Hematopoietic multipotent progenitor cell treated with erythropoietin and hydrocortisone succinate and interleukin-3 and kit ligand, for 17 days (in vitro differentiated cells): ENCODE measurements at regions not wholly inside any gene's neighbourhood (a gene's known extent, or its start where the extent isn't known, plus 50 kb on each side); places are given as distances from the start of the nearest gene placed in this dataset.

ENCODE experiments used
- DNase-seq: peaks from one replicate; pipeline ENCODE4 v3.0.0-alpha.2; 2015; ENCODE audit warnings: low spot score

- no peak for DNase-seq
Observed at GRCh38 chr4:77372375-77372774, 215.4 kb downstream of the CCNG2 start.

- no peak for DNase-seq
Observed at GRCh38 chr4:77375866-77376607, 219.0 kb downstream of the CCNG2 start.

DNA sequence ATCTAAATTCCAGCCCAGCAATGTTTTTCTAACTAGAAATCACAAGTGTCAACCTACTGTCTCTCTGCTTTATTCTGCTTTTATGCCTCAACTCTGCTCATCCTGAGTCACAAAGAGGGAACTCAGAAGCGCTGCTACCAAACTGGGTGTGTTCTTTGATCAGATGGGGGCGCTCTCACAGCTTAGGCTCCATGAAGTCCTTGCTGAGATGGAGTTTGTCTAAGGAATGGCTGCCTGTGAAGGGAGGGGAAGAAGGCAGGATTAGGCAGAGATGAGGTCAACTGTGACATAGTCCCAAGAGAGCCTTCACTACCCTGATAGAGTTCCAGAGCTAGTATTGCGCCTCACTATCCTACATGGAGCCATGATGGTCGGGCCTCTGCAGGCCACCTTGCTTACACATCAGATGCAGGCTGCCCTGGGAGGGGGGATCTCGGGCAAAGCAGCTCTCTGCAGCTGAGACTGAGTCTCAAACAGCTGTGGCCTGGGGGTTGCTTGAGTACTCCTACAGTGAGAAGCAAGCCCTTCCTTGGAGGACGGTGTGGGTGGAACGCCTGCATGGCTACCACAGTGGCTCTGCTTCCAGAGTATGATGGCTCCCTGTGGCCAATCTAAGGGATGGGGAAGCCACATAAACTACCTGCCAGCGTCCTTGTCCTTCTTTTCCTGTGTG is 219.9 kb downstream of the CCNG2 start:
- DNase-seq = no peak

- DNase-seq = no peak
Observed at GRCh38 chr4:77384094-77384493, 221.5 kb upstream of the CXCL13 start.

DNA sequence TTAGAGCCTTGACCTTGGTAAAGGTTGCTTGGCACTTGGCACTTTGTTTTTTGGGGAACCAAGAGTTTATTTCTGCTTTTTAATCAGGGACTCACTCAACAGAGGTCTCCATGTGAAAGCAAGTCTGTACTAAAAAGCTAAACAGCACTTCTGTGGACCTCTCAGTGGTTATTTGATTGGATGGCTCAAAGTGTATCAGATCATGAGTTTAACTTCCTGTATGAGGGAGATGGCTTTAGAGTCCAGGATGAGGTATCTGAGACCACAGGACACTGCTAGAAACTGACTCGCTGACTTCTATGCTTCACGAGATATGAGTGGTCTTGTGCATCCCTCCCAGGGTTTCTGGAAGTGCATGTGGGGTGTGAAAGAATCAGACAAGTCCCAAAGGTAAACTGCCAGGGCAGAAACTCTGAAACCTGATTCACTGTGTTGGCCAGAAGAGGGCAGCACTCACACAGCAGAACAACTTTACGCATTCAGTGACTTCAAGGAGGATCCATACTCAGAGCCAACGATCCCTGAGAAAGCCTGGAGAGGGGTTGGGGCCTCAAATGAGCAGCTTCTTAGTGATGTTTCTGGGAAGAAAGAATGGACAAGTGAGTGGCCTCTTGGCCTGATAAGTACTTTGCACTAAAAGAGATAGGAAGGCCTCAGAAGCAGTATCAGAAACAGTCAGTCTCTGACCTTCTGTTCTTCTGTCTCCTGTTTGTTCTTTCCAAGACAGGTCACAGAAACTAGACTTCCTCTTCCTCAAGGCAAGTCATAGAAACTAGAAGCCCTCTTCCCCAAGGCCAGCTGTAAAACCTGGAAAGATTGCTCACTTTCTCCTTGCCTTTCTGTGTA is 220.3 kb upstream of the CXCL13 start:
- peak; percentile 24 for DNase-seq

- DNase-seq = no peak
Observed at GRCh38 chr4:77393996-77394395, 211.6 kb upstream of the CXCL13 start.

DNA sequence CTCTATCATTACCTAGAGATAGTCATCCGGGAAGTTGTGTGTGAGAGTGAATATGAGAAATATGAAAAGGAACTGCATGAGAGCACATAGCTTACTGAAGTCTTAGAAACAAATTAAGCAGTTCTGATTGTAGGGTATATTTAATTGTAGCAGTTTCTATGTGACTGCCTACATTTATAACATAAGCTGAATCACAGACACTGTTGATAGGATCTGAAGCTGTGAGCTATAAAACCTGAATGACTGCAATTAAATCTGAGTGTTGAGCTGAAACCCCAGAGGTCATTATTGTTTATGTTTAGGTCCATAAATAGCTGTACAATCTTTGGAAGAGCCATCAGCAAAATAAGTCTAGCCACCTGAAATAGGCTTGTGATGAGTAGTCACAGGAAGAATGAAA is 210.1 kb upstream of the CXCL13 start:
- DNase-seq = no peak

DNA sequence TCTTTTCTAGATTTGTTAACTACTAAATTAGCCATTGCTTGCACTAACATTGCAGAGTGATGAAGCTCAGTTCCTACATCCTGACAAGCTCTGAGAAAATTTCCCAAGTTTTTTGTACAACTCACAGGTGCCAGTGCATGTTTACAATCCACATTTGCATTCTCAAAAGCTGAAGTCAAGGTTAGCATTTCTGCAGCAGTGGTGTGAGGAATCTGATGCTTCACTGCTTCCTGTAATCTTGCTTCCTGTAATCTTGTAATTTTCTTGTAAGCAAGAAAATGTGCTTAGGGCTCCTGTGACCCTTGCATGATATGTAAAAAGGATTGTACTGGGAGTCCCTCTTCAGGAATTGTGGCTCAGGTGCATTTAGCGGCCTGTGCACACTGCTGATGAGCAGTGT is 207.4 kb upstream of the CXCL13 start:
- DNase-seq = no peak

GRCh38 chr4:77399831-77400230 is 205.8 kb upstream of the CXCL13 start:
- no peak for DNase-seq

DNA sequence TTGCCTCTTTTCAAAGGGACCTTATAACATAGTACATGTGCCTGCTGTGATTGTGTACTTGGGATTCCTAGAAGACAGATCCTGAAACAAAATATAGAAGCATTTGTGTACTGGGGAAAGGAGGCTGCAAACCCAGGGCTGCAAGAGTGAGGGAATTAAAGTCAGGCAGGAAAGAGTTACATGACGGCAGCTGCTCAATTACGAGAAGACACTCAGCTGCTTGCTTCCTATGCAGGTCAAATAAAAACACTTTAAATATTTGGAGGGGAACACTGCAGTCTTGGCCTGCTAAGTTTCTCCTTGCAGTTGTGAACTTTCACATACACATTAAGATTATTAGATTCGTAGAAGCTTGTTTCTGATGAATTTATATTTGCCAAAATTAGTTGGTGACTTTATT is 191.9 kb upstream of the CXCL13 start:
- DNase-seq = no peak

GRCh38 chr4:77415689-77416088 is 189.9 kb upstream of the CXCL13 start:
- no peak for DNase-seq

DNA sequence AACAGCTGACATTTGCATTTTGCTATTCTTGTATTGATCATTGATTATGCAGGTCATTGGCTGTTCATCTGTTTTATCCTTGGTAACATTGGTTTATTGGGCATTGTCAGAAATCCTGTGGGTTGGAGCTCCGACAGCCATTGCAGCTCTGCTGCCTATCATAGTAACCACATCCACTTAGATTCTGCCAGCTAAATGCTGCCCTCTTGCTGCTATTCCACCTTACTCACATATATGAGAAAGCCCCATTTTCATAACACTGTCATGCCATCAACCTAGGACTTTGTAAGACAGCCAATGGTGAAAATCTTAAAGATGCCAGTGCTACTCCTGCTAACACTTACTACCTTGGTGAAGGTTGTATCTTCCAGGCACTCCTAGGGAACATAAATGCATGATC is 187.3 kb upstream of the CXCL13 start:
- DNase-seq = no peak

DNA sequence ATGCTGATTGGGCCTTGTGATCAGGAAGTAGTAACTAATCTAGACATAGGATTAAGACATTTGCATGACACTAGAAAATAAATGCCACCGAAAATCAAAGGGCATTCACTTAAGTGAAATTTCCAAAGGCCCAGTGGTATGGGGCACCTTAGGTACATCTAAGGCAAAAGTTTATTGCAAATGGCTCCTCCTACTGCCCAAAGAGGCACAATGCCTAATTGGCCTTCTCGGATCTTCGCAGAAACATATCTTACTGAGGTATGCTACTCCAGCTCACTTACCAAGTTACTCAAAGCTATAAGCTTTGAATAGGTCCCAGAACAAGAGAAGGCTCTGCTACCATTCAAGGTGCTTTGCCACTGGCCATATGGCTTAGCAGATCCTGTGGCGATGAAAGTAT is 174.8 kb upstream of the CXCL13 start:
- no peak for DNase-seq

DNA sequence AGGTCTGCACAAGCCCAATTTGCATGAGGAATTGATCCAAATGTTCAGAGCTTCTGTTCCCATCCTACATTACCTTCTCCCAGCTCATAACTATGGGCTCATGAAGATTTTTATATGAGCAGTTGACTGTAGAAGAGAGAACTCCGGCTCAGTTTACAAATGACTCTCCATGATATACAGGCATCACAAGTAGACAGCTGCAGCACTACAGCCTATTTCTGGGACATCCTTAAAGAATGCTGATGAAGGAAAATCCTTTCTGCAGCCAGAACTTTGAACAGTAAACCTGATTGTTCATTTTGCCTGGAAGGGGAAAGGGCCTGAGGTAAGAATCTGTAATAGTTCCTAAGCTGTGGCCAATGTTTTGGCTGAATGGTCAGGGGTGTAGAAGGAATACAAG is 174.1 kb upstream of the CXCL13 start:
- no peak for DNase-seq

- no peak for DNase-seq
Observed at GRCh38 chr4:77432717-77433417, 172.8 kb upstream of the CXCL13 start.

GRCh38 chr4:77433418-77433733 is 172.2 kb upstream of the CXCL13 start:
- DNase-seq = peak; percentile 7

DNA sequence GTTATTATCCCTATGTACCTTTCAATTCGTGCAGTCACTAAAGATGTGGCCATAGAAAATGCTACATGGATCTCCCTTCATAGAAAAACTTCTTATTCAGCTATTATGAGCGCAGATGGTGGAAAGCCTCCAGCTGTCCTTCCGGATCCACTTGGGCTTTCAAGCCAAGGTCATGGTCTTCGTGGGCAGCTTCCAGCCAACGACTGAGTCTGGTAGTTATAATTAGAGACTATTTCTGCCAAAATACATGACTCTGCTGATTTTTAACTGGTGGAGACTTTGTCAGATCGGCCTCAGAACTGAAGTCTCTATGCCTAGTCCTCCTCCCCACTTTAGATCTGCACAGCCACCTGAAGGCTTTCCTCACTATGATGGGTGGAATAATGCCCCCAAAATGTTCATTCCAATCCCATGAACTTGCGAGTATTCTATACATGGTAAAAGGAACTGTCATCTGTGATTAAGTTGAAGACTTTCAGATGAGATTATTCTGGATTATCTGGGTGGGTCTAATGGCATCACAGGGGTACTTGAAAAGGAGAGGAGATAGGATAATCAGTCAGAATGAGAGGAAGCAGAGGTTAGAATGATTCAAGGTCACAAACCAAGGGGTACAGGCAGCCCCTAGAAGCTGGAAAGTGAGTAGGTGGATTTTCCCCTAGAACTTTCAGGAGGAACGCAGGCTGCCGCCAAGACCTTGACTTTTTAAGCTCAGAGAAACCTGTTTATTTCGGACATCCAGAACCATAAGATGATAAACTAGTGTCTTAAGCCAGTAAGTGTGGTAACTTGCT is 171.1 kb upstream of the CXCL13 start:
- DNase-seq = no peak

- DNase-seq = no peak
Observed at GRCh38 chr4:77437079-77437478, 168.5 kb upstream of the CXCL13 start.

- DNase-seq = no peak
Observed at GRCh38 chr4:77438549-77438948, 167.1 kb upstream of the CXCL13 start.

DNA sequence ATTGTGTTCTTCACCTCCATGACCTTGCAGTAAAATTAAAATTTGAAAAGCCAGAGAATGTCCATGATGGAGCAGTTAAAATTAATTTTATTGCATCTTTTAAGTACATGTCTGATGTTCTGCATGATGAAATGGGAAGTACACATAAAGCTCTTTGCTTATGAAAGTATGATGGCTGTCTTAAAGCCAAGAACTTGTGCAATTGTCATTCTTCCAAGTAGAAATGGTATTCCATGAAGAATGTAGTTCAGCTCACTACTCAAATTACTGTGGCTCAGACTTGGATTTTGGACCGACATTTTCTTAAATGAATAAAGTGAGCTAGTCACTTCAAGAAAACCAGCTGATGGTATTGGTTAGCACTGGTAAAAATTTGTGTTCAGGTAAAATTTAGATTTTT is 161.7 kb upstream of the CXCL13 start:
- DNase-seq = no peak

DNA sequence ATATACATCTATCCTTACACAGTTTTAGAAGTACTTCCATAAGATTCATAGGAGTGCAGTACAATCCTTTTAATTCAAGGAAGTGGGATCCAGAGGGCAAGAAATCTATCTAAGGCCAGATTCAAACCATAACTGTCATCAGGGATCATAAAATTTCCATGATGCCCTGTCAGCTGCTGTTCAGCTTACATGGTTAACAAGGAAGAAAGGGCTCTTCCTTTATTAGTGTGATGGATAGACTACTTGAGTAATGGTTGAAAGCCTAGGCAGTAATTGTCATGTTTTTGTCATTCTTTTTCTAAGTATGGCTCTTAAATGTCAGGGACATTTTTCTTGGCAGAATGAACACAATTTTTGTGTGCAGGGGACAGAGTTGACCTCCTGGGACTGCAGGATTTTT is 159.8 kb upstream of the CXCL13 start:
- no peak for DNase-seq

DNA sequence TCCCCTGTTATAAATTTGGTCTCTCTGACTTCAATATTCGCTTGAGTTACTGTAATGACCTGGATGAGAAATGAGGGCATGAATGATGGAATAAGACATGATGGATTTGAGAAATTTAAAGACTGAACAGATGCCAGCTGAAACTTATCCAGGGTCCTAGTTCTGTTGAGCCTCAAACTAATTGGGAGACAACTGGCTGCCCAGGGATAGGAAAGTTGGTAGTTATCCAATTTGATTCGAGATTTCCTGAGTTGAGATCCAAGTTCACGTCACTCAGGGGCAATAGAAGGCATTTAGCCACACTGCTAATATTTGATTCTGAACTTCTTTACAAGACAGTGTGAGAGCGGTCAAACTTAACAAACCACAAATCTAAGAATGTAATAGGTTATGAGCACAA is 159.0 kb upstream of the CXCL13 start:
- DNase-seq = no peak
